GM12891 (cell line): ENCODE measurements at regions not wholly inside any gene's neighbourhood (a gene's known extent, or its start where the extent isn't known, plus 50 kb on each side); places are given as distances from the start of the nearest gene placed in this dataset.

Experiments used
- PAX5 ChIP-seq: IDR thresholded peaks from 2 replicates; pipeline ENCODE4 v1.6.1; 2011; ENCODE audit warnings: low read length, moderate library complexity, mild to moderate bottlenecking; ENCODE audit not compliant: insufficient read depth, severe bottlenecking
- POLR2A ChIP-seq: IDR thresholded peaks from 2 replicates; pipeline ENCODE4 v1.6.1; 2011; ENCODE audit warnings: low read depth, low read length, control low read depth
- POLR2AphosphoS5 ChIP-seq: IDR thresholded peaks from 2 replicates; pipeline ENCODE4 v1.6.1; 2011; ENCODE audit warnings: low read depth, low read length, control low read depth
- POU2F2 ChIP-seq: IDR thresholded peaks from 2 replicates; pipeline ENCODE4 v1.6.1; 2011; ENCODE audit warnings: low read depth, mild to moderate bottlenecking, control low read depth, low read length, moderate library complexity
- SPI1 ChIP-seq: IDR thresholded peaks from 2 replicates; pipeline ENCODE4 v1.6.1; 2011; ENCODE audit warnings: low read depth, low read length, control low read depth
- TAF1 ChIP-seq: IDR thresholded peaks from 2 replicates; pipeline ENCODE4 v1.6.1; 2011; ENCODE audit warnings: low read depth, low read length, control low read depth

DNA sequence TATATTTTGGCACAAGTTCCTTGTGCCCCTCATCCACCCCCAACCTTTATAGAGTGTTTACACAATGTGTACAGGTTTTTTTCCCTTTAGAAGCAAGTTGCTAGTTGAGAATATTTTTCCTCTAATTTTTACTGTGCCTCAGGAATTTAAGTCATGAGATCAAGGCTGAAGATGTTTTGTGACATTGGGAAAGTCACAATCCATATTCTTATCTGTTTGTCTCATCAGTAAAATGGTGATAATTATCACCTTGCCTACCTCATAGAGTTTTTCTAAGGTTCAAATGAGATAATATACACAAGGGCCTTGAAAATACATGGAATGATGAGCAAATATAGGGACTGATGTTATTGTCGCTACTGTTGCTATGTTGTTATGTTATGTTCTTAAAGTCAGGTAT lies 109.6 kb upstream of the DIAPH2 start:
- TF ChIP-seq PAX5 (no peak), TAF1 (no peak), POLR2AphosphoS5 (no peak), SPI1 (no peak), POLR2A (no peak), POU2F2 (no peak)
